ENCODE measurements at regions not wholly inside any gene's neighbourhood (a gene's known extent, or its start where the extent isn't known, plus 50 kb on each side); places are given as distances from the start of the nearest gene placed in this dataset.

DNA sequence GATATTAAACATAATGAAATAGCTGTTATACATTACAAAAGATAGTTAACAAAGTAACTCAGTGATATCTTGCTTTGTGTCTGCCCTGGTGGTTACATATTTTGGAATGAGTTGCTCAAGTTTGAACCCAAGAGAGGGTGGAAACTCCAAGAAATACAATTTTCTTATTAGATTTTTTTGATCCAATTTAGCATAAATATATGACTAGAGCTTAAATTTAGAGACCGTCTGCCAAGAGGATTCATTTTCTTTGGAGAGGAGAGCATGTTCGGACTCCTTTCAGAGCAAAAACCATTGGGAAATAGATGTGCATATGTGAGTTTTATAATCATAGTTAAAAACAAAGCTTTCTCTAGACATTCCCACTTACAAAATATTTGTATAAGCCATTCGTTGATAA, 353.4 kb downstream of the EPM2A start:
- TF ChIP-seq SUZ12 (IDR thresholded peaks at IDR 0.05; ENCODE audit: extremely low read depth, insufficient read depth, insufficient read length) (no peak), YY1 (IDR thresholded peaks at IDR 0.05; ENCODE audit: insufficient read depth, insufficient read length) (no peak), ZNF274 (IDR thresholded peaks at IDR 0.05; ENCODE audit: low read depth, low read length) (no peak)

Data from NT2/D1 (cell line).